ENCODE measurements at regions not wholly inside any gene's neighbourhood (a gene's known extent, or its start where the extent isn't known, plus 50 kb on each side); places are given as distances from the start of the nearest gene placed in this dataset.

DNA sequence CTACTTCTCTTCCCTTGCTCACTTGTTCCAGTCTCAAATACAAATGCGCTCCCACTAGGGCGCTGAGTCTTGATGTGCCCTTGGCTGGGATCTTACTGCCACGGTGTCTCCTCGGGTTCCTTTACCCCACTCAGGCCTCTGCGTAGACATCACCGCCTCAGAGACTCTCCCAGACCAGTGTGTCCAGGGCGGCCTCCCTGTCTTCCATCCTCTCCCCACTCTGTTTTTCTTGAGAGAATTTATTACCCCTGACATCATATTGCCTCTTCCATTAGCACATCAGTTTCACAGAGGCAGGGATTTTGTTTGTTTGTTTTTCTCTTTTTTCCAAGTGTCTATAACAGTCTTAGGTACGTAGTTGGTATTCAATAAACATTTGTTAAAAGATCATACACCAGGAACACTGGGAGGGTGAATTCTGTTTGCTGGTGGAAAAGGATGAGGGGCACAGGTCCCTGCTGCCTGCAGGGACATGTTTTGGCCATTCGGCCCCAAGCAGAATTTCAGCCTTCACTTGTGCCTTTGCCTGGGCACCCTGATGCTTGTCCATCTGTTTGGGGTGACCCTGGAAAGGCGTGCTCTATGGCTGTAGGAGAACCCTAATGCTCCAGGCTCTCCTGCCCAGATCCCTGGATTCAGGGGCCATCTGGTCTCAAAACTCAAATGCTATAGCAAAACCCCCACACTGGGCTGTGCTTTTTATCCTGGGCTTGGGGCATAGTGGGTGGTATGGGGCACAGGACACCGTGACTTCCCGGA, 55.0 kb downstream of the RPL37A start:
- DNase-seq (ENCODE audit: low read depth): no peak

DNA sequence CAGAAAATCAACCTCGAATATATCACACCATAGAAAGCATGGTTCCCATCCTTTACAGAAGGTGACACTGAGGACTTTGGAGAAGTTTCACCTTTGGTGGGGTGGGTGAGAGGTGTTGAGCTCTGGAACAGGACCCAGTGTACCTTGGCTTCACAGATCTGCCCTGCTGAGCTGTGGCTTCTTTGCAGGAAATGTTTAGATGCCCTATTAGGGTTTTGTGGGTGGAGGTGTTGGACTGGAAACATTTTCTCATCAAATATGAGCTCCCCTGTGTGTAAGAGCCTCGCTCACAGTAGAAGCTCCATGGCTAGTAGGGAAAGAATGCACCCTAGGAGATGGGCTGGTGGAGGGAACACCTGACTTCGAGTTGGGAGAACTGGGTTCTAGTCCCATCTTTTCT, 55.6 kb downstream of the RPL37A start:
- peak; percentile 3 for DNase-seq (ENCODE audit: low read depth)

DNA sequence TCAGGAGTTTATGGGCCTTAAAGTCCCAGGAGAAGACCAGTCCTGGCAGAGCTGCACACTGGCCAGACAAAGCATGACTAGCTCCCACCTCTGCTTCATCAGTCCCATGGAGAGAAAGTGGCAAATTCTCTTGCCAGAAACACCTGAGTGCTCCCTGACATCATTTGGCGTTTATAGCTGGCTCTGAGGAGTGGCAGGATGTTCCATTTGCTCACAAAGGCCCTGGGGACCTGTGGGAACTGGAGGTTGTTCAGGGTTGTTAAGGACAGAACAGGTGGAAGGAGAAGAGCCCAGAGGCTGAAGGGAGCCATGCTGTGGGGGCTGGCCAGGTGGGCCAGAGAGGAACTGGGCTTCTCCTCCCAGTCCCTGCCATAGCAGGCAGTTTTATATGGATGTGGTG, 56.1 kb downstream of the RPL37A start:
- no peak for DNase-seq (ENCODE audit: low read depth)

DNA sequence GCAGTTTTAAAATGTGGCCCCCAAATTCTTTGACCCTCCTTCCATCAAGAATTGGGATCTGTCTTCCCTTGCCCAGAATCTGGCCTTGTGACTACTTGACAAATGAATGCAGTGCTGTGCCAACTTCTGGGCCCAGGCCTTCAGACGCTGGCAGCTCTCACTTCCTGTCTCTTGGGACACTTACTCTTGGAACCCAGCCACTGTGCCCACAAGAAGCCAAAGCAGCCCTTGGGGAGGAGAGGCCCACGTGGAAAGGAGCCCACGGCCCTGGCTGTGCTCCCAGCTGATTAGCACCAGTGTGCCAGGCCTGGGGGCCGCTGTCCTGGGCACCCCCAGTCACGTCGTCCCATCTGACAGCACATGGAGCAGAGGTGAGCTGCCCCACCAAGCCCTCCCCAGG, 56.6 kb downstream of the RPL37A start:
- DNase-seq (ENCODE audit: low read depth): no peak

DNA sequence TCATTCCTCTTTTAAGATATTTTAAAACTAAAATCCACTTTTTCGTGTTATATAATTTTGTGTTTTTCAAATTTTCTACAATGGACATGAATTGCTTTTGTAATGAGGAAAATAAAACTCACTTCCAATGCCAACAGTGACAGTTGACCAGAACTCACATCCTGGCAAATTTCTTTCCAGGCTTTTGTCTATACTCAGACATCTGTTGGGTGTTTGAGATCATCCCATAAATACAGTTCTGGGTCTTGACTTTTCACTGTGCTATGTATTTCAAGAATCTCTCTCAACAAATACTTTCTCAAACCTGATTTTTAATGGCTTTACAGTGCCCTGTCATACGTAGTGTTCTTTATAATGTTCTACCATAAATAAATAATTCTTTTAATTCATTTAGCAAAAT, 57.6 kb downstream of the RPL37A start:
- no peak for DNase-seq (ENCODE audit: low read depth)

DNA sequence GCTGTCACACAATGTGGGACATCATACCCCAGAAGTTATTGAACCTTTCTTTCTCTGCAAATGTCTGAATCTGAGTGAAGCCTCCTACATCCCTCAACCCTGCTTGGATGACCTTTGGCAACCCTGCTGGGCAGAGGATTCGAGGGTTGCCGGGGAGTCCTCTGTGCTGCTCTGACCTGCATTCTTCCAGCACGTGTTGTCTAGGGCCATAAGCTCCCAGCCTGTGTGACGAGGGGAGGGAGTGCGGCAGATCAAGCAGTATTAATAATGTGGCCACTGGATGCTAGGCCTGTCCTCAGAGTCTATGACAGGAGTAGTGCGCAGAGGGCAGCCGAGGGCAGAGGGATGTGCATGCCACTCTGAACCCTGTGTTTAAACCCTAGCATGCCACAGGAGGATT, 58.8 kb downstream of the RPL37A start:
- no peak for DNase-seq (ENCODE audit: low read depth)

DNA sequence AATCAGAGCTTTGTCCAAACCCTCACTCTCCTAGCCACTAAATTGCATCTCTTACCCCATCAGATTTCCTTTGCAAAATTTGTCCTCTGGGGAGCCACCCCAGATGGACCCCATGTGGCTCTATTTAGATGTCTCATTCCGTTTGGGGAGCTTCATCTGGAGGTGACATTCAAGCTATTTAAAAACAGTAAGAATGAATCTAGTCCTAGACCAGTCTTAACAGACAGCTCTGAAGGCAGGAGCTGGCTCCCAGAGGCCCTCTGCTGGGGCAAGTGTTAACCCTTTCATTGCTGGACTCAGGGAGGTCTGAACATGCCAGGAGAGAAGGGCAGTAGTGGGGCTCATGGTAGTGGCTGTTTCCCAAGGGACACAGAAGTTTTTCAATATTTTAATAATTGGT, 59.2 kb downstream of the RPL37A start:
- DNase-seq (ENCODE audit: low read depth): no peak

DNA sequence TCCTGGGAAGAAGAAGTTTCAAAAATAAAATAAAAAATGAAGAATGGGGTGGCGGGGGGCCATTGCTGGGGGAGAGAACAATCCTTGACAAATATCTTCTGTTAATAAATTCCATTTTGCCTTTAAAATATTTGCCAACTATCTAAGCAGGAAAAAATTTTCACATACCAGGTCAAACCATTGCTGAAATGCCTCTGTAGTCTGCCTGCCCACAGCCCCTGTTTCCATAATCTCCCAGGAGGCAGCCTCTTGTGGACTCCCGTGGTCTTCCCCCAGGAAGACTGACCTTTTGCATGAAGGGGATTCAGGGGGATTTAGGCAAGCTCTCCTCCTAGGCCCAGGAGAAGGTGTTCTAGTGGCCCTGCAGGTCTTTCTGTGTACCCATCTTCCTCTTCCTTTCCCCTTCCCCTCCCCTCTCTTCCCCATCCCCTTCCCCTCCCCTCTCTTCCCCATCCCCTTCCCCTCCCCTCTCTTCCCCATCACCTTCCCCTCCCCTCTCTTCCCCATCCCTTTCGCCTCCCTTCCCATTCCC, 61.0 kb downstream of the RPL37A start:
- no peak for DNase-seq (ENCODE audit: low read depth)

DNA sequence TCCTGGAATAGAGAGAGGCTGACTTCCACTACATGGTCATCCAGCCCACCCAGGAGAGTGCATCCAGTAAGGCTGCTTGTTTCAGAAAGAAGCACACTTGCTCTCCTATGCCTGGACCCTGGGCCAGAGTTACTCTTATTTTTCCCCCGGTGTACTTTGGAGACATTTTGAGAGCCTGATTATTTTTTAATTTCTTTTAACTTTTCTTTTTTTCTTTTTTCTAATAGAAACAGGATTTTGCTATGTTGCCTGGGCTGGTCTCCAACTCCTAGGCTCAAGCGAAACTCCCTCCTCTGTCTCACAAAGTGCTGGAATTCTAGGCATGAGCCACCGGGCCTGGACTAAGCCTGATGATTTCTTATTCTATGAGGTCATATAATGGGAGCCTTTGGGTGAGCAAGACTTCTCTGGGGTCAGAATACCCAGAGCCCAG, 62.2 kb downstream of the RPL37A start:
- DNase-seq (ENCODE audit: low read depth): no peak

DNA sequence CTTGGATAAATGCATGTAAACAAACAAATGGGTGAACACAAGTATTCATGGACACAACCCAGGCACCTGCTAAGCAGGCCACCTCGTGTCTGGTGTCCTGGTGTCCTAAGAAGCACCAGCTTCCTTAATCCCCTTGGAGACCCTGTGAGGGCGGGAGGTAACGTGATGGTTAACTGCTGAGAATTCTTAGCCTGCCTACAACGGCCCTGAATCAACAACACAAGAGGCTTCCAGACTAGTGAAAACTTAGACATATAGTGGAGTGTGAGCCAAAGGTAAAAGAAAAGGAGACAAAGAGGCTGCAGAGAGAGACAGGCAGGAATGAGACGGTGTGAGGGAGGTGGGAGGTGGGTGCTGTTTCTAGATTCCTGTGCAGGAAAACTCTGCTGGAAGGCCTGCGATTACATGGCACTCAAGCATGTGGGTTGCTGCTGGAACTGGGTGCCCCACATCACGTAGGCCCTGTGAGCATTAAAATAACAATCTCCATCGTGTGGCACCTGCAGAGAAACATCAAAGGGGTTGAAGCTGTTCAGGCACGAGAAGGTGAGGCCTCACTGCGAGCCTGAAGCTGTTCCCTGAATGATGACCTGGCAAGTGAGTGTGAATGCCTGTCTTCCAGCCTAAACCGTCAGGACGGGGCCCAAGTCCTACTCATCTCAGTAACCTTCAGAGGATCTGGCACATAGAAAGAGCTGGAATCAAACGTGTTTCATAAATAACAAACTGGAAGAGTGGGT, 64.2 kb downstream of the RPL37A start:
- no peak for DNase-seq (ENCODE audit: low read depth)

DNA sequence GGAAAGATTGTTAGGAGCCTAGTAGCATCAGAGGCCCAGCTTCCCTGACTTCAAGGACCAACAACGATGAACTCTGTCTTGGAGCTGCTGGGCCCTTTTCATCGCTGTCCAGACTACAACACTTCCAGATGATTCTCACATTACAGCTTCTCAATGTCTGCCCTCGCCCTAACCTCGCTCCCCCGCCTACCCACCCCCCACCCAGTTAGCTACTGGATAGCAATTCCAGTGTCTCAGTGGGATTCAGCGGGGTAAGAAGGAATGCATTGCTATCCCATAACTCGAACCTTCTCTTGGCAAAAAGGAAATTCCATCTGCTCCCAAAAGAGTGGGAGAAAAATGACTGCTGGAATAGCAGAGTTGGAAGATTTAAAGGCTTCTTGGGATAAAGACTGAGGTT, 65.0 kb downstream of the RPL37A start:
- DNase-seq (ENCODE audit: low read depth): no peak

DNA sequence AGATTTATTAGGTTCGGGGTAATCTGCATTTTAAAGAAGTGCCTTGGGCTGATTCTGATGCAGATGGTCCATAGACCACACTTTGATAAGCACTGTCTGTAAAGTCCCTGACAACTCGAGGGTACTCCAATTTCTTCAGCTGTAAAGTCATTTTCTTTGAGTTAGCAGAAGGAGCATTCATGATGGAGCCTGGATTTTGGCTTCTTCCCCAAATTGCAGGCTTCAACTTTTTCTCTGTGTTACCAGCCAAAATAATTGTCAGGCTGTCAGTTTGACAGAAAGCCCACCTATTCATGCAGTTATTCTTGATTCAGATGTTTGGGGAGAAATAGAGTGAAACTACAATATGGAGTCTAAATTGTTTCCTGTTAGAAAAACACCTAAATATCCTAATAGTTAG, 66.0 kb downstream of the RPL37A start:
- no peak for DNase-seq (ENCODE audit: low read depth)

DNA sequence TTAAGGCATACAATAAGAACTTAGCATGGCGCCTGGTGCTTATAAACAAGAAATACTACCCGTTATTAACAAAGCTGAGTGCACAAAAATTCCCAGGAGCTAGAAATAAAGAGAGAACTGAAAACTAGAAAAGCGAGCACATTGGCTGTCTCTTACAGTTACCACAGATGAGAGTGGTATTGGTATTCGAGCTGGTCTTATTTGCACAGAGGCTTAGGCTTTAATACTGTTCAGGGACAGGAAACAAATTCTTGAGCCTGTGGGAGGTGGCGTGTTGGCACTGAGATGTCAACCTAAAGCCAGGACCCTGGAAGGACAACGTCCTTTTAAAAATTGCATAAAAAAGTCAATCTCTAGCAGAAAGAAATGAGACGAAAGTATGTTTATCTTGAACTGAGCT, 67.3 kb upstream of the IGFBP2 start:
- DNase-seq (ENCODE audit: low read depth): no peak

DNA sequence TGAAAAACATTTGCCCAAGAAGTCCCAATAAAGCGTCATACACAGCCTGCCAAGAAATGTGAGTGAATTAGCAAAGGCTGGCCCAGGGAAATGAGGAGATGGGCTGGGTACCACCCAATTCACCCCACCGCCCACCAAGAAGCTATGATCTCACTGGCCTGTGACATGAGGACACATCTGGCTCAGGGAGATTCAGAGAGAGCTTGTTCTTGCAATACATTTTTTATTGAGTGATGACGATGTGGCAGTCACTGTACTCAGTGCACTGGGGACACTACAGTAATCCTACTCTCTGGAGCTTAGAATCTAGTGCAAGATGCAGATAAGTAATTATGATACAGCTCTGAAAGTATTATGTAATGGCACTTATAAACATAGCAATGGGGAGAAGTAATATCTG, 64.6 kb upstream of the IGFBP2 start:
- no peak for DNase-seq (ENCODE audit: low read depth)

DNA sequence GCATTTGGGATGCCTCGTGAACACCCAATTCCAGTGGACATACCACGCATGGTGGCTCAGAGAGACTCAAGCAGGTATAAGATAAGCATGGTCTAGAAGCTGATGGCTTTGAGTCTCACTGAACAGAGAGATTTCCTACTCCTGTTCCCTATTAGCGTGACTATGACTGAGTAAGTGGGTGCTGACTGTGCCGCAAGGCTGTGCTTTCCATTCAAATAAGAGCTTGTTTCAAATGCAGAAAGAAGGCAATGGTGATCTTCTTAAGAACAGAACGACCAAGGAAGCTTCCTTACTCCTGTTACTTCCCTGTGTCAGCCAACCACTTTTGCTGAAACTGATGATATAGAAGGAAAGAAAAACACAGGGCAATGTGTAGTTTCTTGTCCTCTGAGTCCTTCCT, 63.5 kb upstream of the IGFBP2 start:
- no peak for DNase-seq (ENCODE audit: low read depth)

DNA sequence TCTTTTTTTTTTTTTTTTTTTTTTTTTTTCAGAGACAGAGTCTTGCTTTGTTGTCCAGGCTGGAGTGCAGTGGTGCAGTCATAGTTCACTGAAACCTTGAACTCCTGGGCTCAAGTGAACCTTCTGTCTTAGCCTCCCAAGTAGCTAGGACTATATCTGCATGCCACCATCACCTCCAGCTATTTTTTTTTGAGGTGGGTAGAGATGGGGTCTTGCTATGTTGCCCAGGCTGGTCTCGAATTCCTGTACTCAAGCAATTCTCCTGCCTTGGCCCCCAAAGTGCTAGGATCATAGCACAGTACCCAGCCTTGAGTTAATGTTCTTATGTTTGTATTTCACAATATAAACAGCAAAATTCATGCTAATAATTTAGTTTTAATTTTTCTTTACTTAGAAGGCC, 62.9 kb upstream of the IGFBP2 start:
- DNase-seq (ENCODE audit: low read depth): no peak

DNA sequence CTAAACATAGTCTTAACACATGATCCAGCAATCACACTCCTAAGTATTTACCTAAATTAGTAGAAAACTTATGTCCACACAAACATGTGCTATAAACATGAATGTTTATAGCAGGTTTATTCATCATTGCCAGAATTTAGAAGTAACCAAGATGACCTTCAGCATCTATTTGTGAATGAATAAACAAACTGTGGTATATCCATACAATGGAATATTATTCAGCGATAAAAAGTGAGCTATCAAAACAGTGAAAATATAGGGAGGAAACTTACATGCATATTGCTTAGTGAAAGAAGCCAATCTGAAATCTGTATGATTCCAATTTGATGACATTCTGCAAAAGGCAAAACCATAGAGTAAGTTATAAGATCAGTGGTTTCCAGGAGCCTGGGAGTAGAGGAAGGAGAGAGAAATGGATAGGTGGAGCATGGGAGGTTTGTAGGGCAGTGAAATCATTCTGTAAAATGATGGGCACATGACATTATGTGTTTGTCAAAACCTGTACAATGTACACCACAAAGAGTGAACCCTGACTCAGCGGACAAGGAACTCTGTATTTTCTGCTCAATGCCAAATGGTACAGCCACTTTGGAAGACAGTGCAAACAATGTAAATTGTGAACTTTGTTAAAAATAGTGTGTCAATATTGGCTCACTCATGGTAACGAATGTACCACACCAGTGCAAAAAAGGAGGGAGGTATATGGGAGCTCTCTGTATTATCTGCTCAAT, 61.9 kb upstream of the IGFBP2 start:
- no peak for DNase-seq (ENCODE audit: low read depth)

DNA sequence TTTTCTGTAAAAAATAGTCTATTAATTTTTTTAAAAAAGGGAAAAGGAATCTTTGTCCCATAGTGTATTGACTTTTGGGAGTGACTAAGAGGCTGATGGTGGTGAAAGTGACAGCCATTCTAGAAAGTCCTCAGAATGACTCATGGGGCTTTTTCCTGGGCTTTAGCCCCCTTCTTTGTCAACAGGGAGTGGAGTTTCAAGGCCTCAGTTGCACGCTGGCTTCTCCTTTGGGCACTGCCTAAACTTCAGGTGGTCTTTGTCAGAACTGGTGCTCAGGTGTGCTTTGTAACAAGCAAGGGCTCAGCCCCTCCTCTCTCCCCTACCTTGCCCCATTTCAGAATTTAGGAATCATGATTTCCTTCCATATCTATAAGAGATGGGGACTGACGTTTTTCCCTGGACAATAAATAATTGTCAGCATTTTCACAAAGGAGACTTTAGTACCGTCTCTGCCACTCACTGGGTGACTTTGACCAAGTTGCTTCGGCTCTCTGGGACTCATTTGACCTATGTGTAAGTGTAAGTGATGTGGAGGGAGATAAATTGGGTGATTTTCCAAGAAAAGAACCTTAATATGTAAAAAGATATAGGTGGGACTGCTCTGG, 61.2 kb upstream of the IGFBP2 start:
- DNase-seq (ENCODE audit: low read depth): no peak

DNA sequence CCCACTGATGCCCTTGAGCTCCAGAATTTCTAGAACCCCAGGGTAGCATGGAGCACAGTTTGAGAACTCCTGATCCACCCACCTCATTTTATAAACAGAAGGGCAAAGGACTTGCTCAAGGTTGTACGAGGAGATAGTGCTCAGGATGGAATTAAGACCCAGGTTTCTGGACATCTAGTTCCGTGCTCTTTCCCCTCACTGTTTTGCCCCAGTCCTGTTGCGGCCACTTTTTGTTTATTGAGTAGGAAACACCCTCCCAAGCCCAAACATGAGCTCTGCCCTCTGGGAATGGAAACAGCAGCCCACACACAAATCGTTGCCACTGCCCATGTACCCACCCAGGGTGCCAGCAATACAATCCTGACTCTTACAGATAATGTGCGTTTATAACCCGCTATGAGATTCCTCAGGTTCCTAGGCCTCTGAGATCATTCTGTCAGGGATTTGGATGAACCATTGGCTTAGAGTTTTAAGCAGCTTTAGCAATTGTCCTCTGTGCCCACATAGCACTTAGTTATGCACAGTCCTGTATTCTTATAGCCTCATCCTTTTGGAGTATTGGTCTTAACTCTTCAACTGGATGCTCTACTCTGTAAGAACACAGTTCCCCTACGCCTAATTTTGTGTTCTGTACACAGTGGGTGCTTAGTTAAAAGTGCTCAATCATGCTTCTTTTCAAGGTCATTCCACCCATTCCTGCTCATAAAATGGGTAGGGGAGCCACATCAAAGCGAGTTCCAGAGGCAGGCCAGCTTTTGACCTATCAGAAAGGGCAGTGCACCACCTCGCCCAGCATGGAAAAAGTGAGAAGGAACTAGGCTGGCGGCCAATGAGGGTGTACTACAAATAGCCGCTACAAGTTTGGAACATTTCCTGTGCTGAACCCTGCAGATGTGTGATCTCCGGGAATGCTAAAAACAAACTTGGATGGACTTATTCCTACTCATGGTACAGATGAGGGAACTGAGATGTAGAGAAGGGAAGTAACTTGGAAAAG, 60.3 kb upstream of the IGFBP2 start:
- no peak for DNase-seq (ENCODE audit: low read depth)

DNA sequence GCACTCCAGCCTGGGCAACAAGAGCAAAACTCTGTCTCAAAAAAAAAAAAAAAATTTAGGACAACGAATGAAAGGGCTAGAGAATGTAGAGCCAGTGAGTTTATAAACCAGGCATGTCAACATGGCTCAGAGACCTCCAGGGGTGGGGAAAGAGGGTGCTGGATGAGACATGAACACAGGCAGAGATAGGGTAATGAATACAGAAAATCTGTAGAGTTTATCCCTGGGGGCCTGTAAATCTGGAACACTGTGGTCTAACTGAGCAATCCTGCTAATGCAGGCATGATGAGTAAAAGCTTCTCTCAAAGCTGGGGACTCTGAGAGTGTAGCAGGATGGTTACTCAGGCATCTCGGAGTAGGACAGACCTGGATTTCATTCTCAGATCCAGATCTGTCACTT, 59.2 kb upstream of the IGFBP2 start:
- DNase-seq (ENCODE audit: low read depth): no peak

DNA sequence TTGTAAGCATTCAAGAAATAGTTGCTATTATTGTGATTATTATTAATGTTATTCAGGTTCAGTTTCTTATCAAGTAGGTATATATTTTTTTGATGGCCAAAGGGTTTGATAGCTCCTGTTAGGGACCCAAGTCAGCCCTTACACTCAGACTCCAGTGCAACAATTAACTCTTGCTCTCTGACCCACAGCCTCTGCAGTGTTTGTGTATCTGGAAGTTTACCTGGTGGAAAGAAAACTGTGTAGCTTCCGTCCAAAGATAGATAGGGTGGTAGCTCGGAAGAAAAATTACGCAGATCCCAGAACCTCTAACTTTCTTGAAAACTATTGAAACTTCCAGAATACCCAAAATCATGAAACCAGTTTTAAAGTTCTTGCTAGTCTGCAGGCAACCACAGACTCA, 58.6 kb upstream of the IGFBP2 start:
- no peak for DNase-seq (ENCODE audit: low read depth)
